B cell (primary cell): ENCODE measurements at regions not wholly inside any gene's neighbourhood (a gene's known extent, or its start where the extent isn't known, plus 50 kb on each side); places are given as distances from the start of the nearest gene placed in this dataset.

Source experiments
- ATAC-seq: fragments of 200-7000 bp; cut with Tn5 transposase; one replicate; pipeline ENCODE4 v1.10.0; 2021; ENCODE audit warnings: low read depth, mild to moderate bottlenecking, moderate number of reproducible peaks, moderate library complexity
- CTCF ChIA-PET: fragments of 350-600 bp; sonication (Branson Sonifier 250); formaldehyde crosslinking; loops from one replicate; lab custom pipeline; 2021; ENCODE audit warnings: antibody characterized with exemption, inconsistent platforms; lab: Charles Lee
- POLR2A ChIA-PET: fragments of 350-600 bp; sonication (Branson Sonifier 250); formaldehyde crosslinking; loops from one replicate; lab custom pipeline; 2021; ENCODE audit warnings: antibody characterized with exemption; lab: Charles Lee
- DNase-seq: peaks from one replicate; pipeline ENCODE4 v3.0.0; 2013
- H2AFZ ChIP-seq: 2 replicates; pipeline ENCODE4 v1.6.1; 2012; ENCODE audit warnings: mild to moderate bottlenecking, low read depth, low read length; ENCODE audit not compliant: insufficient read depth, poor library complexity, severe bottlenecking
- H3K27ac ChIP-seq, 2 donors: 1 replicate in 1 of 2; 2 replicates in 1 of 2; pipeline ENCODE4 v1.5.1; 2012 to 2013; ENCODE audit warnings: low read length in 2 of 2, mild to moderate bottlenecking in 2 of 2, moderate library complexity in 1 of 2
- H3K27me3 ChIP-seq, 4 experiments: fragments of 200-600 bp in 1 of 4; sonication (generic) in 1 of 4; replicated peaks in 1 of 4; 1 replicate in 2 of 4; 2 replicates in 2 of 4; pipeline versions ENCODE4 v1.6.1 to v1.7.0; 2013 to 2016; ENCODE audit warnings: low read length in 3 of 4, mild to moderate bottlenecking in 2 of 4, mixed read lengths in 1 of 4, moderate library complexity in 1 of 4; ENCODE audit not compliant: insufficient read depth in 4 of 4, control insufficient read depth in 3 of 4; ENCODE audit errors: control extremely low read depth in 1 of 4
- H3K36me3 ChIP-seq, 2 experiments: replicated peaks in 1 of 2; 1 replicate in 1 of 2; 2 replicates in 1 of 2; pipeline versions ENCODE4 v1.6.1 to v1.7.1; 2013; ENCODE audit warnings: low read length in 1 of 2; ENCODE audit not compliant: insufficient read depth in 2 of 2, control insufficient read depth in 1 of 2; ENCODE audit errors: control extremely low read depth in 1 of 2, extremely low read depth in 1 of 2
- H3K4me1 ChIP-seq, 2 donors: fragments of 200-600 bp in 1 of 2; sonication (generic) in 1 of 2; 1 replicate in 1 of 2; 2 replicates in 1 of 2; pipeline versions ENCODE4 v1.5.1 to v1.6.1; 2013 to 2017; ENCODE audit warnings: low read length in 2 of 2; ENCODE audit not compliant: control insufficient read depth in 2 of 2, insufficient read depth in 2 of 2
- H3K4me2 ChIP-seq: replicated peaks from 2 replicates; pipeline ENCODE3; 2012; ENCODE audit warnings: mild to moderate bottlenecking, low read depth, low read length; ENCODE audit not compliant: poor library complexity, severe bottlenecking
- H3K4me3 ChIP-seq, 5 experiments: fragments of 200-600 bp in 1 of 5; sonication (generic) in 1 of 5; 1 replicate in 3 of 5; 2 replicates in 2 of 5; pipeline versions ENCODE4 v1.5.1 to v1.7.0; 2011 to 2016; ENCODE audit warnings: low read length in 4 of 5, mild to moderate bottlenecking in 4 of 5, low read depth in 2 of 5, control low read depth in 1 of 5, moderate library complexity in 1 of 5; ENCODE audit not compliant: insufficient read depth in 1 of 5; ENCODE audit errors: control extremely low read depth in 1 of 5, extremely low read depth in 1 of 5
- H3K79me2 ChIP-seq: fragments of 200-600 bp; sonication (generic); one replicate; pipeline ENCODE4 v1.6.0; 2016; ENCODE audit warnings: low read length; ENCODE audit not compliant: control insufficient read depth, insufficient read depth
- H3K9ac ChIP-seq: fragments of 200-600 bp; sonication (generic); 2 replicates; pipeline ENCODE4 v1.6.1; 2017; ENCODE audit warnings: mild to moderate bottlenecking, low read length, moderate library complexity
- H3K9me3 ChIP-seq, 3 donors: one replicate each; pipeline versions ENCODE4 v1.6.1 to v1.7.1; 2013; ENCODE audit warnings: low read length in 2 of 3; ENCODE audit not compliant: control insufficient read depth in 2 of 3, insufficient read depth in 1 of 3; ENCODE audit errors: control extremely low read depth in 1 of 3
- H4K20me1 ChIP-seq: 2 replicates; pipeline ENCODE4 v1.6.0; 2012; ENCODE audit warnings: mild to moderate bottlenecking, low read length; ENCODE audit not compliant: insufficient read depth, control insufficient read depth, poor library complexity, severe bottlenecking
- H3K27ac Mint-ChIP-seq: one replicate; pipeline ENCODE4 v1.8.0; 2021; ENCODE audit warnings: mixed read lengths
- H3K27me3 Mint-ChIP-seq: one replicate; pipeline ENCODE4 v1.8.0; 2021; ENCODE audit warnings: mixed read lengths
- H3K4me1 Mint-ChIP-seq: one replicate; pipeline ENCODE4 v1.8.0; 2021; ENCODE audit warnings: mixed read lengths
- H3K4me3 Mint-ChIP-seq: one replicate; pipeline ENCODE4 v1.8.0; 2021; ENCODE audit warnings: mixed read lengths
- H3K9me3 Mint-ChIP-seq: one replicate; pipeline ENCODE4 v1.8.0; 2022; ENCODE audit warnings: mixed read lengths; ENCODE audit not compliant: insufficient read depth
- EZH2 ChIP-seq: IDR thresholded peaks from 2 replicates; pipeline ENCODE4 v1.6.1; 2012; ENCODE audit warnings: borderline replicate concordance, low read depth, mild to moderate bottlenecking, moderate library complexity, low read length; ENCODE audit not compliant: insufficient read depth, poor library complexity, severe bottlenecking
- WGBS: methylation state at CpG from one replicate; pipeline ENCODE4 v1.1.5; 2013; ENCODE audit warnings: missing lambda C conversion rate; ENCODE audit not compliant: insufficient coverage; 5-methylcytosine and 5-hydroxymethylcytosine counted together
- intact Hi-C: fragments of 100-400 bp; cut with micrococcal nuclease; formaldehyde crosslinking; loops from one replicate; pipeline ENCODE4 v1.10.0; 2022
- TF ChIP-seq, protein P1 (sequence below): fragments of 200-600 bp; IDR thresholded peaks from one replicate; pipeline ENCODE4 v1.8.0; 2022; ENCODE audit warnings: antibody characterized with exemption, mild to moderate bottlenecking

DNA sequence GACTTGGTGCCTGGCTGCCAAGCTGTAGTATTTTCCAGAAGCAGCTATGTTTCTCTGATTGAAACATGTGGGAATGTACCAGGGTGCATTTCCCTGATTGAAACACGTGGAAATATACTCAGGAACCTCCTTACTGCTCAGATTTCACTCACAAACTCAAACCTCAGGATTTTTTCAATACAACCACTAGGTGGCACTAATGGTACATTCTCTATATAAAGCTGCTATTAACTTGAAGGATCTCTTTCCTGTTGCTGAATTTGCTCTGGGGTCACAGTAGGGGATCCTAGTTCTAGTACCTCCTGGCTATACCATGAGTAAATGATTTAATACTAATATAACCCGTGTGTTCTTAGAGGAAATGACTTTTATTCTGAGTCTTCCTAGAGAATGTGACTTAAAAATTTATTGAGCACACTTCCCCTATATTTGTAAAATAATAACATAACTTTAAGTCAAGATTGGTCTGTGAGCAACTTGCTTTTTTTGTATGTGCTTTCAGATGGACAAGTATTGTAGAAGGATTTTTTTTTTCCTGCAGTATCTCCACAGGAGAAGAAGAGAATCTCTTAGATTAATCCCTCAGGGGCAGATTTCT is 173.8 kb upstream of the MIS18BP1 start:
- Histone ChIP-seq H3K27ac (no peak overlapping the region), H3K27me3 (no peaks in the 10 kb centered on the region), H3K4me3 (no peak overlapping the region), H3K9me3 (peaks cover 0 to 4% (median 2%) of the 10 kb centered on the region in 3 donors), H3K79me2 (no peaks in the 10 kb centered on the region), H3K9ac (no peak overlapping the region), H3K4me2 (no peak overlapping the region), H3K36me3 (no peaks in the 10 kb centered on the region), H4K20me1 (no peaks in the 10 kb centered on the region), H3K4me1 (no peaks in the 10 kb centered on the region), H2AFZ (no peak overlapping the region)
- POLR2A ChIA-PET = no interaction called here
- intact Hi-C loops = no loop called here
- CTCF ChIA-PET = interaction anchor here (1.2 kb wide), 1 partner anchor 26 kb away, joined by 3 read pairs; no protein-coding TSS in a partner anchor
- Mint-ChIP-seq H3K4me1 (no peaks in the 10 kb centered on the region), H3K9me3 (peaks cover 4% of the 10 kb centered on the region), H3K4me3 (no peak overlapping the region), H3K27me3 (no peaks in the 10 kb centered on the region), H3K27ac (no peak overlapping the region)
- ATAC-seq (no peak), DNase-seq (peak; percentile 33)
- no peak for TF ChIP-seq EZH2
- TF ChIP-seq, protein P1, sequence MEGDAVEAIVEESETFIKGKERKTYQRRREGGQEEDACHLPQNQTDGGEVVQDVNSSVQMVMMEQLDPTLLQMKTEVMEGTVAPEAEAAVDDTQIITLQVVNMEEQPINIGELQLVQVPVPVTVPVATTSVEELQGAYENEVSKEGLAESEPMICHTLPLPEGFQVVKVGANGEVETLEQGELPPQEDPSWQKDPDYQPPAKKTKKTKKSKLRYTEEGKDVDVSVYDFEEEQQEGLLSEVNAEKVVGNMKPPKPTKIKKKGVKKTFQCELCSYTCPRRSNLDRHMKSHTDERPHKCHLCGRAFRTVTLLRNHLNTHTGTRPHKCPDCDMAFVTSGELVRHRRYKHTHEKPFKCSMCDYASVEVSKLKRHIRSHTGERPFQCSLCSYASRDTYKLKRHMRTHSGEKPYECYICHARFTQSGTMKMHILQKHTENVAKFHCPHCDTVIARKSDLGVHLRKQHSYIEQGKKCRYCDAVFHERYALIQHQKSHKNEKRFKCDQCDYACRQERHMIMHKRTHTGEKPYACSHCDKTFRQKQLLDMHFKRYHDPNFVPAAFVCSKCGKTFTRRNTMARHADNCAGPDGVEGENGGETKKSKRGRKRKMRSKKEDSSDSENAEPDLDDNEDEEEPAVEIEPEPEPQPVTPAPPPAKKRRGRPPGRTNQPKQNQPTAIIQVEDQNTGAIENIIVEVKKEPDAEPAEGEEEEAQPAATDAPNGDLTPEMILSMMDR = peak; percentile 79
- whole genome bisulfite sequencing = no CpG with 5 or more reads among the region's 2 CpGs

DNA sequence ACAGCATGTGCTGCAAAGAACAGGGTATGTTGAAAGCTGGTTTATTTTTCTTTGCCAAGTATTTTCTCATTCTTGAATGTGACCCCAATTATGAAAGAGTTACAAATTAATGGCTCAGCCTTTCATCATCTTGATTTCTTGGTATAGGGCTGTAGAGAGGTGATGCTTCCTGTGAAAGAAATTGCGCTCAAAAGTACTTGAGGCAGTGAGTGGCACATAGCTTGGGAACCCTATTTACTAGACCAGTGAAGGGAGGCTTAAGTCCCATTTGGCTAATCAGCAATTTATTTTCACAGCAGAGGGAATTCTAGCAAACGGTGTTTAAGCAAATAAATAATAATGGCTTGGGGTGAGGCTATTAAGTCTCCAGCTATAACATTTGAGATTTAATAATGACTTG is 153.9 kb upstream of the MIS18BP1 start:
- H2AFZ ChIP-seq = no peak overlapping the region
- intact Hi-C loops = no loop called here
- H3K4me1 ChIP-seq = no peaks in the 10 kb centered on the region
- H3K4me1 Mint-ChIP-seq = no peaks in the 10 kb centered on the region
- H3K9ac ChIP-seq = no peak overlapping the region
- no peaks in the 10 kb centered on the region for H3K36me3 ChIP-seq
- H3K27ac Mint-ChIP-seq = no peak overlapping the region
- H3K4me3 Mint-ChIP-seq = no peak overlapping the region
- H3K4me2 ChIP-seq = no peak overlapping the region
- ChIA-PET CTCF (no interaction called here), POLR2A (no interaction called here)
- H3K27me3 Mint-ChIP-seq = no peaks in the 10 kb centered on the region
- H3K9me3 Mint-ChIP-seq = peaks cover 2% of the 10 kb centered on the region
- no peaks in the 10 kb centered on the region for H4K20me1 ChIP-seq
- DNase-seq (no peak), ATAC-seq (no peak)
- H3K79me2 ChIP-seq = no peaks in the 10 kb centered on the region
- H3K4me3 ChIP-seq = no peak overlapping the region
- TF ChIP-seq, protein P1 = no peak
- TF ChIP-seq EZH2 = no peak
- WGBS = 100% methylated on average over 1 of the region's 2 CpGs
- H3K27ac ChIP-seq = no peak overlapping the region
- peaks cover 0 to 9% (median 0%) of the 10 kb centered on the region in 3 donors for H3K9me3 ChIP-seq
- H3K27me3 ChIP-seq = no peaks in the 10 kb centered on the region
